ENCODE measurements at regions not wholly inside any gene's neighbourhood (a gene's known extent, or its start where the extent isn't known, plus 50 kb on each side); places are given as distances from the start of the nearest gene placed in this dataset.

GRCh38 chr4:123106747-123107146 is 184.3 kb upstream of the NUDT6 start:
- TF ChIP-seq, protein P1, sequence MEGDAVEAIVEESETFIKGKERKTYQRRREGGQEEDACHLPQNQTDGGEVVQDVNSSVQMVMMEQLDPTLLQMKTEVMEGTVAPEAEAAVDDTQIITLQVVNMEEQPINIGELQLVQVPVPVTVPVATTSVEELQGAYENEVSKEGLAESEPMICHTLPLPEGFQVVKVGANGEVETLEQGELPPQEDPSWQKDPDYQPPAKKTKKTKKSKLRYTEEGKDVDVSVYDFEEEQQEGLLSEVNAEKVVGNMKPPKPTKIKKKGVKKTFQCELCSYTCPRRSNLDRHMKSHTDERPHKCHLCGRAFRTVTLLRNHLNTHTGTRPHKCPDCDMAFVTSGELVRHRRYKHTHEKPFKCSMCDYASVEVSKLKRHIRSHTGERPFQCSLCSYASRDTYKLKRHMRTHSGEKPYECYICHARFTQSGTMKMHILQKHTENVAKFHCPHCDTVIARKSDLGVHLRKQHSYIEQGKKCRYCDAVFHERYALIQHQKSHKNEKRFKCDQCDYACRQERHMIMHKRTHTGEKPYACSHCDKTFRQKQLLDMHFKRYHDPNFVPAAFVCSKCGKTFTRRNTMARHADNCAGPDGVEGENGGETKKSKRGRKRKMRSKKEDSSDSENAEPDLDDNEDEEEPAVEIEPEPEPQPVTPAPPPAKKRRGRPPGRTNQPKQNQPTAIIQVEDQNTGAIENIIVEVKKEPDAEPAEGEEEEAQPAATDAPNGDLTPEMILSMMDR (IDR thresholded peaks at IDR 0.05; ENCODE audit: borderline replicate concordance, insufficient read depth, low read depth, low read length), result no peak
- no peak overlapping the region for H3K4me3 ChIP-seq (ENCODE audit: low read depth, low read length)

- TF ChIP-seq, protein P1 (IDR thresholded peaks at IDR 0.05; ENCODE audit: borderline replicate concordance, insufficient read depth, low read depth, low read length), result no peak
- H3K4me3 ChIP-seq (ENCODE audit: low read depth, low read length), result no peak overlapping the region
These were observed 185.3 kb upstream of the NUDT6 start for GRCh38 chr4:123107444-123108252.

DNA sequence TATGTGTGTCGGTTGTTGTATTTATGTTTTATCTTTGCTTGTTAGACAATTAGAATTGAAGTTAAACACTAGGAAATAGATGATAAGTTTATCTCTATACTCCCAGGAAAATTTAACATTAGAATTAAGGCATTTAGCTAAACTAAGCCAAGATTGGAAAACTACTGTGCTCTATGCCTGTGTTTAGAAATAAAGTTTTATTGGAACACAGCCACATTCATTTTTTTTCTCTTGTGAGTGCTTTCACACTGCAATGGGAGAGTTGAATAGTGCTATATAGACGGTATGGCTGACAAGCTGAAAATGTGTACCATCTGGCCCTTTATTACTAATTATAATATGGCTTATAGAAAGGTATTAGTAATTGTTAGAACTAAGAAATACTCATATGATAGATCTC is 186.7 kb upstream of the NUDT6 start:
- TF ChIP-seq, protein P1 (IDR thresholded peaks at IDR 0.05; ENCODE audit: borderline replicate concordance, insufficient read depth, low read depth, low read length), result no peak
- H3K4me3 ChIP-seq (ENCODE audit: low read depth, low read length), result no peak overlapping the region

- no peak overlapping the region for H3K4me3 ChIP-seq (ENCODE audit: low read depth, low read length)
These were observed 187.8 kb upstream of the NUDT6 start for GRCh38 chr4:123110147-123110546.

GRCh38 chr4:123110685-123111084 is 188.3 kb upstream of the NUDT6 start:
- TF ChIP-seq, protein P1 (IDR thresholded peaks at IDR 0.05; ENCODE audit: borderline replicate concordance, insufficient read depth, low read depth, low read length), result no peak
- H3K4me3 ChIP-seq (ENCODE audit: low read depth, low read length), result no peak overlapping the region

More at GRCh38 chr4:123110147-123110546, 187.8 kb upstream of the NUDT6 start:
- TF ChIP-seq, protein P1 (IDR thresholded peaks at IDR 0.05; ENCODE audit: borderline replicate concordance, insufficient read depth, low read depth, low read length), result no peak

- H3K4me3 ChIP-seq (ENCODE audit: low read depth, low read length), result no peak overlapping the region
- TF ChIP-seq, protein P1 (IDR thresholded peaks at IDR 0.05; ENCODE audit: borderline replicate concordance, insufficient read depth, low read depth, low read length), result no peak
These were observed 190.8 kb upstream of the NUDT6 start for GRCh38 chr4:123113155-123113554.
